ENCODE measurements at regions not wholly inside any gene's neighbourhood (a gene's known extent, or its start where the extent isn't known, plus 50 kb on each side); places are given as distances from the start of the nearest gene placed in this dataset.

GRCh38 chr17:72587773-72588511 lies 467.1 kb downstream of the SOX9 start:
- no peak for DNase-seq (ENCODE audit: low read depth in 4 of 4, low spot score in 3 of 4)

GRCh38 chr17:72588561-72588960 lies 467.7 kb downstream of the SOX9 start:
- no peak for DNase-seq (ENCODE audit: low read depth in 4 of 4, low spot score in 3 of 4)

- DNase-seq (ENCODE audit: low read depth in 4 of 4, low spot score in 3 of 4), result no peak
Measured at GRCh38 chr17:72588961-72589360, 468.1 kb downstream of the SOX9 start.

GRCh38 chr17:72590382-72590781 lies 469.6 kb downstream of the SOX9 start:
- DNase-seq (ENCODE audit: low read depth in 4 of 4, low spot score in 3 of 4), result no peak

- DNase-seq (ENCODE audit: low read depth in 4 of 4, low spot score in 3 of 4), result no peak
Measured at GRCh38 chr17:72590882-72591281, 470.1 kb downstream of the SOX9 start.

GRCh38 chr17:72591289-72592241 lies 470.7 kb downstream of the SOX9 start:
- DNase-seq (ENCODE audit: low read depth in 4 of 4, low spot score in 3 of 4), result no peak

- DNase-seq (ENCODE audit: low read depth in 4 of 4, low spot score in 3 of 4), result peak; percentile 66 to 76 (median 72)
Measured at GRCh38 chr17:72592242-72592966, 471.6 kb downstream of the SOX9 start.

- no peak for DNase-seq (ENCODE audit: low read depth in 4 of 4, low spot score in 3 of 4)
Measured at GRCh38 chr17:72592967-72593325, 472.1 kb downstream of the SOX9 start.

- no peak for DNase-seq (ENCODE audit: low read depth in 4 of 4, low spot score in 3 of 4)
Measured at GRCh38 chr17:72594248-72594647, 473.4 kb downstream of the SOX9 start.
